NT2/D1 (cell line): ENCODE measurements at regions not wholly inside any gene's neighbourhood (a gene's known extent, or its start where the extent isn't known, plus 50 kb on each side); places are given as distances from the start of the nearest gene placed in this dataset.

Experiments
- SUZ12 ChIP-seq: IDR thresholded peaks from 2 replicates; pipeline ENCODE4 v1.6.1; 2011; ENCODE audit not compliant: insufficient read length, insufficient read depth; ENCODE audit errors: extremely low read depth
- ZNF274 ChIP-seq: IDR thresholded peaks from 2 replicates; pipeline ENCODE4 v1.6.1; 2011; ENCODE audit warnings: mild to moderate bottlenecking, low read depth, low read length

GRCh38 chr5:39700523-39700922 lies 275.7 kb upstream of the DAB2 start:
- TF ChIP-seq ZNF274 (no peak), SUZ12 (no peak)
